WTC11 (cell line): ENCODE measurements at regions not wholly inside any gene's neighbourhood (a gene's known extent, or its start where the extent isn't known, plus 50 kb on each side); places are given as distances from the start of the nearest gene placed in this dataset.

Source experiments
- ATF3 ChIP-seq: sonication (generic); formaldehyde crosslinking; conservative IDR thresholded peaks from 2 replicates; pipeline ENCODE4 v1.8.1; 2022; ENCODE audit warnings: mild to moderate bottlenecking, missing genetic modification reagents
- CREB1 ChIP-seq: sonication (generic); formaldehyde crosslinking; IDR thresholded peaks from 2 replicates; pipeline ENCODE4 v1.8.0; 2023; ENCODE audit warnings: mild to moderate bottlenecking, missing genetic modification reagents
- CTCF ChIP-seq: fragments of 200-600 bp; IDR thresholded peaks from 2 replicates; pipeline ENCODE4 v1.8.0; 2022; ENCODE audit warnings: antibody characterized with exemption
- JUN ChIP-seq: sonication (generic); formaldehyde crosslinking; IDR thresholded peaks from 2 replicates; pipeline ENCODE4 v1.8.0; 2023; ENCODE audit warnings: mild to moderate bottlenecking, missing genetic modification reagents
- NR1H2 ChIP-seq: sonication (generic); formaldehyde crosslinking; IDR thresholded peaks from 2 replicates; pipeline ENCODE4 v1.9.0; 2021; ENCODE audit warnings: mild to moderate bottlenecking, moderate library complexity, missing genetic modification reagents
- ZBTB43 ChIP-seq: sonication (generic); formaldehyde crosslinking; IDR thresholded peaks from 2 replicates; pipeline ENCODE4 v1.8.1; 2023; ENCODE audit warnings: mild to moderate bottlenecking, missing genetic modification reagents
- ZNF121 ChIP-seq: sonication (generic); formaldehyde crosslinking; IDR thresholded peaks from 2 replicates; pipeline ENCODE4 v1.8.0; 2023; ENCODE audit warnings: missing genetic modification reagents

GRCh38 chr4:18128241-18128640 lies 106.7 kb upstream of the LCORL start:
- no peak for TF ChIP-seq NR1H2 (CRISPR knock-in tag)
- TF ChIP-seq CTCF, result no peak
- TF ChIP-seq ATF3 (CRISPR knock-in tag), result no peak
- TF ChIP-seq ZNF121 (CRISPR knock-in tag), result no peak
- TF ChIP-seq ZBTB43, result no peak
- no peak for TF ChIP-seq JUN (CRISPR knock-in tag)
- TF ChIP-seq CREB1, result no peak
